Breast epithelium (tissue), 3 donors: ENCODE measurements at regions not wholly inside any gene's neighbourhood (a gene's known extent, or its start where the extent isn't known, plus 50 kb on each side); places are given as distances from the start of the nearest gene placed in this dataset.

ENCODE experiments used
- POLR2A ChIP-seq: fragments of 450-650 bp; IDR thresholded peaks from one replicate; pipeline ENCODE4 v1.6.1; 2016; ENCODE audit warnings: antibody characterized with exemption, mild to moderate bottlenecking, moderate library complexity
- POLR2AphosphoS5 ChIP-seq, 3 donors: sonication (generic); formaldehyde crosslinking; IDR thresholded peaks; one replicate each; pipeline ENCODE4 v1.6.1; 2017; ENCODE audit warnings: antibody characterized with exemption in 3 of 3
- TF ChIP-seq, protein P1 (sequence below), 3 donors: fragments of 450-650 bp; IDR thresholded peaks; one replicate each; pipeline ENCODE4 v1.5.1; 2016 to 2017; ENCODE audit warnings: antibody characterized with exemption in 3 of 3, mild to moderate bottlenecking in 3 of 3, moderate library complexity in 3 of 3

DNA sequence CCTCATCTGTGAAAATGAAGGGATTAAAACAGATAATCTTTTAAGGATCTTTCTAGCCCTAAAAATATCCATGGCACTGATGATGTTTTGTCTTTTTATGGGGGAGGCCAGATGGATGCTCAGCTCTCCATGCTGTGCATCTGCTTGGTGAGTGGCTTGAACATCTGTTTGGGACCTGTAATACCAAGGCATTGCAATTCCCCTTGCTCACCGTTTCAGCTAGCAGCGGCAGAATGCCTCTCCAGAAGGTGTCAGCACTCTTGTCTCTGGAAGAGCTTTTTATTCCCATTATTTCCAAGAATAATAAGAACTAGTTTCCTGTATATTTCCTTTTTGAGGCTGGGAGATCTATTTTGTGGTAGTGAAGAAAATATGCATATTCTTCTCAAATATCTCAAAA lies 151.9 kb upstream of the ANK2 start:
- TF ChIP-seq, protein P1, sequence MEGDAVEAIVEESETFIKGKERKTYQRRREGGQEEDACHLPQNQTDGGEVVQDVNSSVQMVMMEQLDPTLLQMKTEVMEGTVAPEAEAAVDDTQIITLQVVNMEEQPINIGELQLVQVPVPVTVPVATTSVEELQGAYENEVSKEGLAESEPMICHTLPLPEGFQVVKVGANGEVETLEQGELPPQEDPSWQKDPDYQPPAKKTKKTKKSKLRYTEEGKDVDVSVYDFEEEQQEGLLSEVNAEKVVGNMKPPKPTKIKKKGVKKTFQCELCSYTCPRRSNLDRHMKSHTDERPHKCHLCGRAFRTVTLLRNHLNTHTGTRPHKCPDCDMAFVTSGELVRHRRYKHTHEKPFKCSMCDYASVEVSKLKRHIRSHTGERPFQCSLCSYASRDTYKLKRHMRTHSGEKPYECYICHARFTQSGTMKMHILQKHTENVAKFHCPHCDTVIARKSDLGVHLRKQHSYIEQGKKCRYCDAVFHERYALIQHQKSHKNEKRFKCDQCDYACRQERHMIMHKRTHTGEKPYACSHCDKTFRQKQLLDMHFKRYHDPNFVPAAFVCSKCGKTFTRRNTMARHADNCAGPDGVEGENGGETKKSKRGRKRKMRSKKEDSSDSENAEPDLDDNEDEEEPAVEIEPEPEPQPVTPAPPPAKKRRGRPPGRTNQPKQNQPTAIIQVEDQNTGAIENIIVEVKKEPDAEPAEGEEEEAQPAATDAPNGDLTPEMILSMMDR (IDR thresholded peaks at IDR 0.05): no peak
- TF ChIP-seq POLR2A (no peak), POLR2AphosphoS5 (IDR thresholded peaks at IDR 0.05) (no peak)
